NCI-H2081 treated with DMSO at 0.1 percent for 48 hours (cell line): ENCODE measurements at regions not wholly inside any gene's neighbourhood (a gene's known extent, or its start where the extent isn't known, plus 50 kb on each side); places are given as distances from the start of the nearest gene placed in this dataset.
"Not testable (repeated sequence)": the region's sequence is repeated elsewhere in the genome, so short reads cannot be mapped to it uniquely, and the experiment has no call there.

Experiments used
- DNase-seq: peaks from one replicate; lab custom pipeline; 2025; lab: John Stamatoyannopoulos, UW

DNA sequence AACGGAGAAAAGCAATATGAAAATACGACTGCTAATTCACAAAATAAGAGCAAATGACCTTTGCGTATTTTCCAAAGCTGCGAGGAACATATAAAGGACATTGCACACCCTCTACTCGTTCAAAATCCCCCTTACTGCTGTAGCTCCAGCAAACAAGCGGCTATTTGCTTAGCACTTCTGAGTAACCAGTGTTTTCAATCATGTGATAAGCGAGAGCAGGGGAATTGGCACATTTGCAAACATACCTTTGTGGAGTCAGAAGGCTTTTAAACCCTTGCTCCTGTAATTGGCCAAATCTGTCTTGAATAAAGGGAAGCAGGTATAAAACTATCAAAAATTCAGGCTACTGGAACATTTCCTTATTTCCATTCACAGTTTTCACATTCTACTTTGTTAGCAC is 610.2 kb downstream of the UBE2NL start:
- no peak for DNase-seq

DNA sequence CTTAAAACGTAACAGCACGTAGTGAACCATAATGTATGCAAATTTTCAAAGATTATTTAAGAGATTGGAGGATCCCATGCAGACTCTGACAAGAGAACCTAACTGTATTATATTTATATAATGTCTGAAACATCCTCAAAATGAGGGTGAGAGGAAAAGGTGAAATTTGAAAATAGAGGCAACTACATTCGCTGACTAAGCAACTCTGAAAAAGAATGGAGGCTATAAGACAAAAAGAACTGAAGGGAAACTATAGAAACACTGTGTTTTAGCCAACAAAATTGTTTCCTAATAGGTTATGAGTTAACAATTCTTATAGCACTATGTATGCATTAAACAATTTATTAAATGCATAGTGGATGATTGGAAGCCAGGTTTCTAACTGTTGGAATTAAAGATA is 648.0 kb downstream of the UBE2NL start:
- no peak for DNase-seq

DNA sequence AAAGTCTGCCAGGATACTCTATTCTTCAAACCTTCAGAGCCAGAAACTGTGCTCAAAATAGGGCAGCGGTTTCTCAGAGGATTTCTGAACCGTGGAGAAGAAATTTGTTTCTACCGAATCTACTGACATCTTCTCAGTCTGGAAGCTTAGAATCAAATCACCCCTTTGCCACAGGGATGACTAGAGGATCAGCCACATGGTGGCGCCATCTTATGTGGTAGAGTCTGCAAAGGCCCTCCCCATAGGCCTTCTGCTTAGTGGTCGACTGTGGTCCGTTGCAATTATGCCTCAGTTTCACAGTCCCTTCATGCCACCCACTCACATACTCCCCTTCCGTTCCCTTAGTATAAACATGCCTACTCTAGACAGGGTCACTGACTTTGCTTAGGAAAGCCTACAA is 680.7 kb upstream of the SPANXN1 start:
- no peak for DNase-seq

DNA sequence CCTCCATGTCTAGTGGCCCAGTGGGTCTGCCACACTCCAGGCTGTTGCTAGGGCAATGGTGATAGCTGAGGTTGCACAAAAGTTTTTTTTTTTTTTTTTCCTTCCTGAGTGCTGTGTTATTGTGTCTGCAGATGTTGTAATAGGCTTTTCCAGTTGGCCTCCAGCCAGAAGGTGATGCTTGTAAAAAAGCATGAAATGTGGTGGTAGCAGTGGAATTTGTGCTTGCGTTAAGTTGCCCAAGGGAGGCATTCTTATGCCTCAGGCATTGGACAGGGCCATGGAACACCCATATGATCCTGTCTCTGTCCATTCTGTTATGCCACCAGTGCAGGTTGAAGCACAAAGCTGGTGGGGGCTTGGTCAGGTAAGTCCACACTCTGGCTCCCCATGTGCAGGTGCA is 660.5 kb upstream of the SPANXN1 start:
- DNase-seq: no peak

DNA sequence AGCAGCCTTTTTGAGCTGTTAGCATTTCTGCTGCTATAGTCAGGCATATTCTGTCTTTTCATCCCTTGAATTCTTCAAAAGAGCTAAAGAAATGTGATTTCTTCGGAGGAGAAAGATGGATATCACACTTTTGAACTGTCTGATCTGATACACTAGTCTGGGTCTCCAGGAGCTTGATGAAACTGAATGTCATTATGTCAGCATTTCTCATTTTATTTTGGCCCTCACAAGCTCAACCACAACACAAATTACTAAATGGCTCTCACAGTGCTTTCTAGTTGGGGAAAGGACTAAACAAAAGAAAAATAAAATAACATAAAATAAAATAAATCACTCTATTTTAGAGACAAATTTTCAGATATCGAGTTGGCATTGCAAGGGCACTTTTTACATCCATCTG is 655.3 kb upstream of the SPANXN1 start:
- no peak for DNase-seq

DNA sequence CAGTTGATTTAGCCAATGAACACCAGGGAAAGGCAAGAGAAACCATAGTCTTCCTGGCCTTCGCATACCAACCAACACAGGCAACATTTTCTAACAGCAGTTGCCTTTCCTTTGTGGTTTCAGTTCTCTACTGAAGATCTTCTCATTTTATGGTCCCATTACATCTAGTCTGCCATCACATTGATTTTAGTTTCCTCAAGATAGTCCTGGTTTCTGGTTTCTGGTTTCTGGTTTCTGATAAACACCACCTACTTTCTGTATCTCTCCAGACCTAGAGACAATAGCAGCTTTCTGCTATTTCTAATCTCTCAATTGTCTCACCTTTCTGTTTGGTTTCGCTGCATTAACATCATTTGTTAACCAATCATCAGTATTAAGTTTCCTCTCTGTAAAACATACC is 646.3 kb upstream of the SPANXN1 start:
- DNase-seq: no peak

DNA sequence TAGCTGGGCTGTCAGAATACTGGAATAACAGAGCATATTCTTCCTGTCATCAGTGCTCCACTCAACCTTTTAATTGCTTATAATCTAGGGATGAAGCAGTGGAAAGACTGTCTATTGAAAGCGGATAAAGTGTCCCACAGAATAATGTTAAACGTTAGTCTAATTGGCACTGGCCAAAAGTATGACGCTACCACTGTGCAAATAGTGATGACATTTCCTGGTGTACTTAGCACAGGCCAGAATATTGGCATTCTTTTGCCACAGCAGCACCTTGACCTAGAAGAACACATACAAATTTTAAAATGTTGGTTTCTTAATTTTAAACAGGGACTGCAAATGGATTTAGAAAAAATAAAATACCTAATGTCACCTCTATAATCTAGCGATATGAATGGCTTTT is 635.2 kb upstream of the SPANXN1 start:
- no peak for DNase-seq

DNA sequence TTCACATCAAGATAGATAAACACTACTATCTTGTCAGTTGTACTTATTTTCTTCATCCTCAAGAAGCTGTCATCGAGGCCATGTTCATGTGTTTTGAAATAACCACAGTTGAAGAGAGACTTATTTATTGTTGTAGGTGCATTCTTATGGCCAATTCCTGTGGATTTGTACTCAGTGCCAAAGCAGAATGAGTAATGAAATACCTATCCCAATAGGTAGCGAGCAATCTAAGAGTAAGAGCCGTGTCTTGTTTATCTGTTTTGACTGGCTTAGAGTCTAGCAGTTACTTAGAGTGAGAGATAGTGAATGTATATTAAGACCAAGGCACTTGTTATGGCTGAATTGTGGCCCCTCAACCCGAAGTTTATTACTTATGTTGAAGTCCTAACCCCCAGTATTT is 631.0 kb upstream of the SPANXN1 start:
- DNase-seq: no peak

DNA sequence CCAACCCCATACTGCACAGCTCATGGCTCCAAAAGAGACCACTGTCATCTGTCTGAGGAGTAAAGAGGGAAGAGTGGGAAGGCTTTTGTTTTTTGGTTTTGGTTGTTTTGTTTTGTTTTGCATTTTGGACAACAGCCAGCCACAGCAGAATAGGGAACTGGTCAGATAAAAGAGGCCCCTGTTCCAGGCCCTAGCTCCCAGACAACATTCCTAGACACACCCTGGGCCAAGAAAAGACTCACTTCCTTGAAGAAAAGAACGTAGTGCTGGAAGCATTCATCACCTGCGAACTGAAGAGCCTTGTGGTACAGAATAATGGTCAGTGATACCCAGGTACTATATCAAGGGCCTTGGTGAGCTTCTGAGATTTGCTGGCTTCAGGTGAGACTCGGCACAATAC is 619.4 kb upstream of the SPANXN1 start:
- DNase-seq: no peak

DNA sequence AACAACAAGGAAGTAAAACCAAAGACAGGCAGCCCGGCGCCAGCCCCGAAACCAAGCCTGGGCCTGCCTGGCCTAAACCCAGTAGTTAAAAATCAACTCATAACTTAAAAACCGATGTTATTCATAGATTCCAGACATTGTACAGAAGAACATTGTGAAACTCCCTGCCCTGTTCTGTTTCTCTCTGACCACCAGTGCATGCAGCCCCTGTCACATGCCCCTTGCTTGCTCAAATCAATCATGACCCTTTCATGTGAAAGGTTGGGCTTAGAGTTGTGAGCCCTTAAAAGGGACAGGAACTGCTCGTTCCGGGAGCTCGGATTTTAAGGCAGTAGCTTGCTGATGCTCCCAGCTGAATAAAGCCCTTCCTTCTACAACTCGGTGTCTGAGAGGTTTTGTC is 612.9 kb upstream of the SPANXN1 start:
- DNase-seq: not testable (repeated sequence)

DNA sequence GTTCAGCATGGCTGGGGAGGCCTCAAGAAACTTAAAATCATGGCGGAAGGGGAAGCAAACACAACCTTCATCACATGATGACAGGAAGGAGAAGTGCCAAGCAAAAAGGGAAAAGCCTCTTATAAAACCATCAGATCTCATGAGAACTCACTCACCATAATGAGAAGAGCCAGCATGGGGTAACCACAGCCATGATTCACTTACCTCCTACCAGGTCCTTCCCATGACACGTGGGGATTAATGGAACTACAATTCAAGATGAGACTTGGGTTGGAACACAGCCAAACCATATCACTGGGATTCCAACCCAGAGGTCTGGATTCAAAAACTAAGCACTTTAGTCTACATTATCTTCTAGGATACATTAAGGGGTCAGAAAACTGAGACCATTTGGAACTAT is 609.6 kb upstream of the SPANXN1 start:
- no peak for DNase-seq

DNA sequence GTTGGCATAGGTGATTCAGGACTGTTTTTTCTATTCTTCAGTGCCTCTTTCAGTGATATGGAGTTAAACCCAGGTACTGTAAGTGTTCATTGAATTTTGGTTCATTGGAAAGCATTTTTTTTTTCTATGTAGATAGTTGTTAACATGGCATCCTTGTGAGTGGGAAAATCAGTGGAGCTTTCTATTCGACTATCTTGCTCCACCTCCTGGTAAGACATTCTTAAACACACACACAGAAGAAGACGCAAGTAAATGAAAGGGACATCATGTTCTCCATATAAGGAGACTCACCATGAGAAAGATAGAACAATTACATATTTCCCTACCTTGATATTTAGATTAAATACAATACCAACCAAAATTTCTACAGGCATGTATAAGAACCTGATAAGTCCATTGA is 598.5 kb upstream of the SPANXN1 start:
- no peak for DNase-seq

DNA sequence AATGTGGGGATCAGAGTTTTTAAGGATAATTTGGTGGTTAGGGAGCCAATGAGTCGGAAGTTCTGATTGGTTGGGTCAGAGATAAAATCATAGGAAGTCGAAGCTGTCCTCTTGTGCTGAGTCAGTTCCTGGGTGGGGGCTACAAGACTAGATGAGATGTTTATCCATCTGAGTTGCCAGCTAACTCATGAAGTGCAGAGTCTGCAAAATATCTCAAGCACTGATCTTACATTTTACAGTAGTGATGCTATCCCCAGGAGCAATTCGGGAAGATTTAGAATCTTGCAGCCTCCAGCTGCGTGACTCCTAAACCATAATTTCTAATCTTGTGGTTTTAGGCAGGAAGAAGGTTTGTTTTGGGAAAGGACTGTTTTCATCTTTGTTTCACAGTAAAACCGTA is 565.8 kb upstream of the SPANXN1 start:
- DNase-seq: no peak

DNA sequence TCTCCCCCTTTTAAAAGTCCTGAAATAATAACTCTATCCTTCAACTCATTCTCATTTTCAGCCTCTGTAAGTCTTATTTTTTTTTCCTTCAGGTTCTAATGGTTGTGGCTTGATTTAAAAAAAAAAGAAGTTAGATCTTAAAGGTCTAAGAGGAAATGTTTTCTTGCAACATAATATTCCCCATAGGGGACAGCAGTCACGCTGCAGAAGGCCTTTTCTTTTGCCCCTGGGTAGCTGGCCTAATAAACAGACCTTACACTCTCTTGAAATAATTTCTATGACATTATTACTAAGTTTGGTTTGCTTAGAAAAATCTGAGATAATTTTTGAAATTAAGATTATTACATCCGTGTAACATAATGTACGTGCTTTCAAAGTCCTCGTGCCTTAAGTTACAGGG is 564.1 kb upstream of the SPANXN1 start:
- DNase-seq: no peak

DNA sequence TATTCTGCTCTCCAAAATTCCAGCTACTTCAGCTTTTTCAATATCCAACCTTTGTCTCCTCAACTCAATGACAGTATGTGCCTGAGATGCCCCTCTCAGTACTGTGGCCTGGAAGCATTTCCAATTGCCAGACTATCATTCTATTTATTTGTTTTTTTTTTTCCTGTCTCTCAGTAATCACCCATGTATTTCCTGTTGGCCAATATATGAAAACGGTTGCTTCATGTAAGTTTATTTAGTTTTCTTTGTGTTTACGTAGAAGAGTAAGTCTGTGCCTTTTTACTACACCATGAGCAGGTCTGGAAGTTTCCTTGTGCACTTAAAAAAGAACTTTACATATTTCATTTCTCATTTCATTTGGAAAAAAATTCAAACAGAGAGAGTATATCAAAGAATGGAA is 537.5 kb upstream of the SPANXN1 start:
- DNase-seq: no peak

DNA sequence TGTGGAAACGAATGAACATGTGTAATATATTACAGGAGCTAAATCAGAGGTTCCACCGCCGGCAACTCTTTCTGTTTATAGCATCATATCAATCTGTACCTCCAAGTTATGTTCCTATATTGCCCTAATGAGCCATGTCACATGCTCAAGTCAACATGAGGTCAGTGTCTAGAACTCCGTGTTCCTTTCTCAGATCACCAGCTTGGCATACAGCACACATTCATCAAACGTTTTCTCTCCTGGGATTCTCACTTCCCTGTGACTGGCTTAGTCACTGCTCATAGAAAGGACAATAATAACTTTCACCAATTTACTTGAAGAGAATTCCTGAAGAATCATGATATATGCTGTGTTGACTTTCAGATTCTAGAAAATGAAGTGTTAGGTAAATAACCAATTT is 532.0 kb upstream of the SPANXN1 start:
- DNase-seq: no peak

DNA sequence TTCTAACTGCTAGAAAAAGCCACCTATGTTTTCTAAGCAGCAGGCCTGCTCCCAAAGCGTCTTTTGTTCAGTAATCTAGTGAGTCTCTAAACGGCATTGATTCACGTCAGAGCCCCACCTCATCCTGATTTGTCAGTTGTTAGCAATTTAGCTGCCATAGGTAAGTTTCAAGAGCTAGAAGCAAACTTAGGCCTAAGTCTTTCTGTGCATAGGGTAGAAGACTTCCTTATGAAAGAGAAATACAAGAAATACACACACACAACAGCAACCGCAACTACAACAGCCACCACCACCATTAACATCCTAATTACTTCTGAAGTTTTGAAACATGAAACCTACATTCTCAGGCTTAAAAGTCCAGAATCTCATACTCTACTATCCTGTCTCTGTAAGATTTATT is 531.1 kb upstream of the SPANXN1 start:
- DNase-seq: no peak

DNA sequence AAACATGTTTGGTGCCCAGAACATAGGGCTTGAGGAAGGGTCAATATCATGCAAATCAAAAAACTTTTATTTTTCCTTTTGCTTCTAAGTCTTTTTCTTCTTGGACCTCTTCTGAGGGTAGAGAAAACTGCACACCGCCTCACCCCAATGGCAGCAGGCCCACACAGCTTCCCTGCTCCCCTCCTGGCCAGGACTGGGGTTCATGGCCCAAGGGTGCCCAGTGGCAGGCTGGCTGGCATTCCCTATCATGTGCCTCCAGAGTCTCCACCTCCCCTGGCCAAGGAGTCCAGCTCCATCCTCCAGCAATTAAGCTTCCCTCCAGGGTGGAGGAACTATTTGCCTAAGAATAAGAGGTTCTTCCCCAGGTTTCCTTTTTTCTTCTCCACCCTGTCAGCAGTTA is 529.6 kb upstream of the SPANXN1 start:
- DNase-seq: no peak

DNA sequence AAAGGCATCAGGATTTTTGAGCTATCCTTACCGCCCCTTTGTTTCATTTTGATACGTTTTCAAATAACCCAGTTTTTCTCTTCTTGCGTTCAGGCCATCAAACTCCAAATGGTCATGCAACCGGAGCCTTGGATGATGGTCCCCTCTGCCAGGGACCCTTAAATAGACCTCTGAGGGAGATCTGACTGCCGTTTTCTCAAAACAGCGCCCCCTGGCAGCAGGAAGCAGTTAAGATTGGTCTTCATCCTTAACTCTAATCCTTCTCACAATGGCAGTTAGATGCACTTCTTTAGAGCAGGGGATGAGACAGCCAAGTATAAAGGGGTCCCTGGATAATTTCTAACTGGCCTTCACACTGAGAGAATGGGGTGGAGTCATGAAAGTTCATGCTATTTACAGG is 525.0 kb upstream of the SPANXN1 start:
- no peak for DNase-seq

DNA sequence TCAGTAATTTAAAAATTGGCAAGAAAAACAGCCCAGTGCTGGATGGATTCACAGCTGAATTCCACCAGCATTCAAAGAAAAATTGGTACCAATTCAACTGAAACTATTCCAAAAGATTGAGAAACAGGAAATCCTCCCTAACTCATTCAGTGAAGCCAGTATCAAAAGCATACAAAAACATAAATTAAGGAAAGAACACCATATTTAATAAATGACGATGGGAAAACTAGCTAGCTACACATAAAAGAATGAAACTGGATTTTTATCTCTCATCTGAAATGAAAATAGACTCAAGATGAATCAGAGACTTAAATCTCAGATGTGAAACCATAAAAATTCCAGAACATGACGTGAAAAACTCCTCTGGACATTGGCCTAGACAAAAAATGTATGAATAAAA is 516.8 kb upstream of the SPANXN1 start:
- DNase-seq: no peak

DNA sequence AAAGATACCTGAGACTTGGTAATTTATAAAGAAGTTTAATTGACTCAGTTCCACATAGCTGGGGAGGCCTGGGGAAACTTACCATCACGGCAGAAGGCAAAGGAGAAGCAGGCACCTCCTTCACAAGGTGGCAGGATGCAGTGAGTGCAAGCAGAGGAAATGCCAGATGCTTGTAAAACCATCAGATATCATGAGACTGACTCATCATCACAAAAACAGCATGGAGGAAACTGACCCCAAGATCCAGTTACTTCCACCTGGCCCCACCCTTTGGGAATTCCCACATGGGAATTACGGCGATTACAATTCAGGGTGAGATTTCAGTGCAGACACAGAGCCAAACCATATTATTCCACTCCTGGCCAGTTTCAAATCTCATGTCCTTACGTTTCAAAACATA is 514.7 kb upstream of the SPANXN1 start:
- DNase-seq: no peak

DNA sequence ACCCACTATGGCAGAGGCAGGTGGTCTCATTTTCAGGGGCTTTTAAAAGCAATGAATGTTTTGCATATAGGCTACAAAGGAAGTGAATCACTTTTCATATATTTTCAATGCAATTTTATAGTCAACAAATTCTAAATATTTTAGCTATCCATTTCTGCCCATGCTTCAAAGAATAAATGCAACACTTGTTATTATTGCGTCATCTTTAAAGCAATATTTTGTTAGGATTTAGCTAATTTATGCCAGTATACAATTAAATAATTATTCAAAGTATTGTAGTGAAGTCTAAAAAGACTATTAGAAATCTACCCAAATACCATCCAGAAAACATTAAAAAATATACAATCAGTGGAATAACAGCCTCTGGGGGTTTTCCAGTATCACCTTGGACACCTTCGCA is 509.1 kb upstream of the SPANXN1 start:
- no peak for DNase-seq

DNA sequence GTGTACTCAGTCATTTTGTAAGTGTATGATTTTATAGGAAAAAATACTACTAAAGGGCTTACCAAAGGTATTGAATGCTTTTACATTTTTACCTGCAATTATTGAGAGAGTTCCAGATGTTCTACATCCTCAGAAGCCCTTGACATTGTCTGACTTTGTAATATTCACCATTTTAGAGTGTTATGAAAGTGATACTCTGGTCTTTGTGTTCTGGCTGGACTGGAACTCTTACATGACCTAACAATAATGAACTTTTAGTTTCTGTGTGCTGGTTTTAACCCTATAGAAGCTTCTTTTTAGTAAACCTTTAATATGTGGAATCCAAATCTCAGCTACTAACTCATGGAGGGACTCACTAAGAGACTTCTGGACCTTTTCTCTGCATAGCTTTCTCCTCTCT is 478.8 kb upstream of the SPANXN1 start:
- DNase-seq: no peak

DNA sequence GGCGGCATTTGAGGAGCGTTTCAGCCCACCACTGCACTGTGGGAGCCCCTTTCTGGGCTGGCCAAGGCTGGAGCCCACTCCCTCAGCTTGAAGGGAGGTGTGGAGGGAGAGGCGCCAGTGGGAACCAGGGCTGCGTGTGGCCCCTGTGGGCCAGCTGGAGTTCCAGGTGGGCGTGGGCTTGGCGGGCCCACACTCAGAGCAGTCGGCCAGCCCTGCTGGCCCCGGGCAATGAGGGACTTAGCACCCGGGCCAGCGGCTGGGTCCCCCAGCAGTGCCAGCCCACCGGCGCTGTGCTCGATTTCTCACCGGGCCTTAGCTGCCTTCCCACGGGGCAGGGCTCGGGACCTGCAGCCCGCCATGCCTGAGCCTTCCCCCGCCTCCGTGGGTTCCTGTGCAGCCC is 463.8 kb upstream of the SPANXN1 start:
- not testable (repeated sequence) for DNase-seq

DNA sequence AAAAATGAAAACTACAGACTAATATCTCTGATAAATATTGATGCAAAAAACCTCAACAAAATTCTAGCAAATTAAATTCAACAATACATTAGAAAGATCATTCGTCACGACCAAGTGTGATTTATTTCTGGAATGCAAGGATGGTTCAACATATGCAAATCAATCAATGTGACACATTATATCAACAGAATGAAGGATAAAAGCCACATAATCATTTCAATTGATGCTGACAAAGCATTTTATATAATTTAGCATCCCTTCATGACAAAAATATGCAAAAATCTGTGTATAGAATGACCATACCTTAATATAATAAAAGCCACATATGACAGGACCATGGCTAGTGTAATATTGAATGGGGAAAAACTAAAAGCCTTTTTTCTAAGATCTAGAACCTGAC is 457.2 kb upstream of the SPANXN1 start:
- no peak for DNase-seq
